GM19328 (cell line): ENCODE measurements at regions not wholly inside any gene's neighbourhood (a gene's known extent, or its start where the extent isn't known, plus 50 kb on each side); places are given as distances from the start of the nearest gene placed in this dataset.

Experiments used
- ATAC-seq: cut with Tn5 transposase; IDR thresholded peaks from one replicate; pipeline ENCODE4 v1.9.1; 2021; ENCODE audit warnings: mild to moderate bottlenecking, moderate library complexity; ENCODE audit not compliant: unreplicated experiment

GRCh38 chr1:61531716-61532115 lies 193.2 kb downstream of the TM2D1 start:
- no peak for ATAC-seq

- no peak for ATAC-seq
Observed at GRCh38 chr1:61523893-61524605, 200.9 kb downstream of the TM2D1 start.

DNA sequence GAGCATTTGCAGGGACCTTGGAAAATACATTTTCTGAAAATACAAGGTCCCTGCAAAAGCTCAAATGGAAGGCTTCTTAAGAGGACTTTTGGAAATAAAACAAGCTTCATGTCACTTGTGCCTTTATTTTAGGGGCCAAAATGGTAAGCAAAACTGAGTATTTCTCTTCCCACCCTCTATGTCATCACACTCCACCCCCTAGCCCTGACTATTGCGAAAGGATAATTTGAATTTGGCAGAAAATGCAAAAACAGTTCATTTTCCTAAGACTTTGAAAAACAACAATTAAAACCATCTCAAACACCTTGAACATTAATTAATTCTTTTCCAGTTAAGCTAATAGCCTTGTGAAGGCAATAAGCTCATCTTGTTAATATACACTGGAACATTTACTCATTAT lies 201.7 kb downstream of the TM2D1 start:
- no peak for ATAC-seq

DNA sequence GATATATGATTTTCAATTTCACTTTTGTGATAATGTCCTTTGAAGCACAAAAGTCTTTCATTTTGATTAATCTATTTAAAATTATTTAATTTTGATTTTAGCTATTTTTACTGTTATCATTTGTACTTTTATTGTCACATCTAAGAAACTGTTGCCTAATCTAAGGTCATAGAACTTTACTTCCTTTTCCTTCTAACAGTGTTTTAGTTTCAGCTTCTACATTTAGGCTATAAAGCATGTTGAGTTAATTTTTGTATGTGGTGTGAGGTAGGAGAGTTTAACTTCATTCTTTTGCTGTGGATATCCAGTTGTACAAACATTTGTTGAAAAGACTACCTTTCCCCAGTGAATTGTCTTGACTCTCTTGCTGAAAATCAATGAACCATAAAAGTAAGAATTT lies 204.5 kb downstream of the TM2D1 start:
- ATAC-seq, result no peak

- no peak for ATAC-seq
Observed at GRCh38 chr1:61519631-61520030, 205.3 kb downstream of the TM2D1 start.

- no peak for ATAC-seq
Observed at GRCh38 chr1:61518670-61519400, 206.1 kb downstream of the TM2D1 start.

DNA sequence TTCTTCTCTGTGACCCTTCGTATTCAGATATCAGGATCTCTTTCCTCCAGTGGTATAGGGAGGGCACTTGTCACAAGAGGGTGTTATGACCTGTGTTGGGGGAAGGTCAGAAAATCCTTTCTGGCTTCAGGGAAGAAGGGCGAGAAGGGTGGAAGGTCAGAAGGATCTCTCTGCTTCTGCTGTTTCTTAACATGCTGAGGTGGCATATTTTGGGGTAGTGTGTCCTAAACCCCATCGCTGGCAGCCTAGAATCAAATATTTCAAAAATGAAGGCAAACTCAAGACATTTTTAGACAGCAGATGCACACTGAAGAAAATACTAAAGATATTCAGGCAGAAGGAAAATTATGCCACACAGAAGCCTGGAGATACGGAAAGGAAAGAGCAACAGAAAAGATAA lies 207.6 kb downstream of the TM2D1 start:
- ATAC-seq, result no peak

GRCh38 chr1:61515096-61515495 lies 209.8 kb downstream of the TM2D1 start:
- no peak for ATAC-seq
